COLO829 (cell line): ENCODE measurements at regions not wholly inside any gene's neighbourhood (a gene's known extent, or its start where the extent isn't known, plus 50 kb on each side); places are given as distances from the start of the nearest gene placed in this dataset.
A peak's percentile ranks its signal among the peaks of the same experiment; 100 is the strongest.

Experiments
- DNase-seq: peaks from one replicate; pipeline ENCODE4 v3.0.0; 2012; ENCODE audit warnings: low spot score

DNA sequence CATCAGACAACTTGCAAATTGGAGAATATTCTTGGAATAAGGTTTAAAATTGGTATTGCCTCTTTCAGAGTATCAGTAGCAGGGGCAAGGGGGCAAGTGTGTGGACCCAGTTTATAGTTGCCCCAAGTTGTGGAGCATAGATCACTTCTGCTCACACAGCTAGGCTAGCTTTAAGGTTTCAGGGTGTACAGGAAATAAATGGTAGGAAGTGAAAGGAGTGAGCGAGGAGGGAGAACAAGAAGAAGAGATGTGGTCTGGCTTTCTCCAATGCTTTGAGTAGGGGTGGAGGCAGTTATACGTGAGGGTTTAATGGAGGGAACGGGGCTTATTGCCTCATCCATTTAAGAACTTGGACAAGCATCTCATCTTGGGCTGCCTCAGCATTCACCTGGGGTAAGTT is 290.0 kb upstream of the CFAP20DC start:
- no peak for DNase-seq

DNA sequence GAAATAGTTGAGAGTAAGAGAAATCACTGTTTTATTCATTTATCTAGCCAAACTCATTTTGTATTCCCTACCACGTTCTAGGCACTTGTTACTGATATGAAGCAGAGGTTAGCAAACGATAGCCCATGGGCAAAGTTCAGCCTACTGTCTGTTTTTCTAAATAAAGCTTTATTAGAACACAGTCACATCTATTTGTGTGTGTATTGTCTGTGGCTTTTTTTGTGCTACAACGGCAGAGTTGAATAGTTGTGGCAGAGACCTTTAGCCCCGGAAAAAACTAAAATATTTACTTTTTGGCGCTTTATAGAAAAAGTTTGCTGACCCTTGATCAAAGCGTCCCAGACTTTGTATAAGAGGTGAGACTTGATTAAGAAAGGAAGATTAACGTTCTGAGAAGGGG is 289.1 kb upstream of the CFAP20DC start:
- DNase-seq, result no peak

DNA sequence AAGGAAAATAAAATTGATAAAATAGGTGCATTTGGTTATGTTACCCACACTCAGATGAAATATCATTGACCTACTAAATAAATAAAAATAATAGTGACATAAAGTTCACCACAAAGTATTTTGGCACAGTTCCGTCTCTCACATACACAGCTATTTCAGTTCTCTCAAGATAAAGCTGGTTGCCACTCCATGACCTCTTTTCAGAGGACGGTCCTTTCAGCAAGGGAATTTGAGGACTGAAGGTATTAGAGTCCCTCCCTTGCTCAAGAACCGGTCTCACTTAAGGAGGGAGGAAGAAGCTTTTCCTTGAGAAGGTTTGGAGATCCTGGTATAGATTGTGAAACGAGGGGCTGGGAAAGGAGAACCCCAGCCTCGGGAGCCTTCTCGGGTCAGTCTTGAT is 285.5 kb upstream of the CFAP20DC start:
- no peak for DNase-seq

DNA sequence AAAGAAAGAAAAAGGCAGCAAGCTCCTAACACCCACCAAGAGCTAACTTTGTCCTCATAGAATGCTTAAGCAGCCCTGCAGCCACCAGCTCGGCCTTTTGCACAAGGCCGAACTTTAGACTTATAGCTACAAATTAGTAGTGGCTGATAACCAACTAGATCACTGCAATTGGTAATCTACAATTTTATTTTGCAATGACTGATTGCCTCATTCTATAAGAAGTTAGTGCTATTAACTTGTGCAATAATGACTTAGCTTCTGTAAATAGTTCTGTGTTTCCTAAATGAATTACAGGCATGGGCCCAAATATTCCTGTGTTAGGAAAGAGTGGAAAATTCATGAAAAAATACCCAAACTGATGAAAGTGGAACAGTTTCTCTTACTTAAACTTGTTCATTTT is 284.8 kb upstream of the CFAP20DC start:
- DNase-seq, result no peak

DNA sequence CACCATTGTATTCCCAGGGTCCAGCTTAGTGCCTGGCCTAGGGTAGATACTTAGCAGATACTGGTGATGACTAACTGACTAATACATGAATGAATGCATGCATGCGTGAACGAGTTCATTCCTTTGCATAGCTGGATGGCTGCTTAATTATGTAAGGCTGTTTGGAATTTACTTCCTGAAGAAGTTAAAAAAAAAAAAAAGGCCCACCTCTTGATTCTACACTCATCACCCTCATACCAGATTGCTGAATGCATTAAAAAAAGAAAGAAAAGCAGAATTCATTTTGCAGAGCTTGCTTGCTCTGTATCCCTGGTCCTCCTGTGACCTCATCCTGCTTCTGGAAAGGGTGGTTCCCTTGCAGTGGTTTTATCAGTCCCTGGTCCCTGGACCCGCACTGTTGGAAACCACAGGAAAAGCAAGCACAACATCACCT is 277.6 kb upstream of the CFAP20DC start:
- no peak for DNase-seq

DNA sequence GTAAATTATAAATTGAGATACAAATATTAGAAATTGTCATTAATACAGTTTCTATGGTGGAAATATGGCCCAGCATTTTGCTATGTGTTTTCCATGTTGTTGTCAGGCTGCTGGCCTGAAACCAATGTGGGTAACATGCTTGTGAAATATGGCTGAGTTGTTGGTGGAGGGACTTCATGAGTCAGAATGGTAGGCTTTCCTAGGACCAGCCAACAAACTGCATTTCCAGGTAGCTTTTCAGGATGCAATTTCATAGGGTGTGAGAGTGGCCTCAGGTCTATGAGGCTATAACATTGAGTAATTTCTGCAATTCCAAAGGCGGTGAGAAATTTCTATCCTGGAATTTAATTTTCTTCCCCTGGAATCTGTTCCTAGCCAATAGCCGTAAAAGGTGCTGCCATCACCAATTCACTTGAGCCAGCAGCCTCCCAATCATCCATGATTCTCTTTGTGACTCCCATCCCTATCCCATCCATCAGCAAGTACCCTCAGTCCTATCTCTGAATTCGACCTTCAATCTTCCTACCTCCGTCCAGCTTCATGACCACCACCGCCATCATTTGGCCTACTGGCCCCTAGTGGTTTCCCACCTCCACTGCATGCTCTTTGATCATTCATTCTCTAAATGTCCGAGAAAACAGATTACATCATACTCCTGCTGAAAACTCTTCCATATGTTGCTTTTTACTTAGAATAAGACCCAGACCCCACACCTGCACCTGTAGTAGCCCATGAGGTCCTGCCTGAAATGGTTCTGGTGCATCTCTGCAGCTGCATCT is 276.6 kb upstream of the CFAP20DC start:
- DNase-seq, result no peak

DNA sequence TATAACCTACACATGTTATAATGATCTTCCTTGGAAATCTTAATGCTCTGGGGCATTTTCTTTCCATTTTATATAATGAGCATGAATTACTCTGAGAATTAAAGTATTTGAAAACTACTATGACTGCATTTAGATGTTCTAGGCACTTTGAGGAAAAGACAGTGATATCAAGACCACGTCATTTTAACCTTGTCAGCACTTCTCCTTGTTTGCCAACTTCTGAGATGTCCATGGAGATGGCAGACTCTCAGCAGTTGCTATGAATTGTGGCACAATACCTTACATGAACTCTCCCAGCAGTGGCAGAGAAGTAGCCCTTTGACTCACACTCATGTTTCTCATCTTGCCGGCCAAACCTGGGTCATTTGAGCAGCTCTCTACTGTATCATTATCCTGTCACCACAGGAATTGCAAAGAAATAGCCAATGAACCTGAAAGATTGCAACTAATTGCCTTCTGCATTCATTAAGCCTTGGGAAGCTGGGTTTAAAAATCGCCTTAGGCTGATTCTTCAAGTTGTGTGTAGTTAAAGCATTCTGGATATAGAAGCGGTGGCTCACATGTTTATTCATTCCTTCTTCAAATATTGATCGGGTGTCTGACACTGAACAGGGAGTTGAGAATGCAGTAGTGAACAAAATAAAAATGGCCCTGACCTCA is 272.2 kb upstream of the CFAP20DC start:
- no peak for DNase-seq

DNA sequence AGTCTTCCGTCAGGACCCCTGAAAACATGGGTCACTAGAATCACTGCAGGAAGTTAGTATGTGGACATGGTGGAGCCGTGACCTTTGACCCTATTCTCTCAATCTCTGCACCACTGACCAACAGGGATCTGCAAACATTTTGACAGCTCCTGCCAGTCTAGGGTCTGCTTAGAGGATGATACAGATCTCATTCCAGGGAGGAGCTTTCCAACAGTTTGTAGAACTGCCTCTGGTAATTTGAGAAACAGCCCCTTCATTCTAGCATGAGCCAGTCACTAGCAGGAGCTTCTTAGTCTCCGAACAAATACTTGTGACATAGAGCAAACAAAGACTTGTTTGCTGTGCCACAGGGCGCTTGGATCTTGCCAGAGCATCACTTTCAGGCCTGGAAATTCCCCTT is 270.3 kb upstream of the CFAP20DC start:
- no peak for DNase-seq

DNA sequence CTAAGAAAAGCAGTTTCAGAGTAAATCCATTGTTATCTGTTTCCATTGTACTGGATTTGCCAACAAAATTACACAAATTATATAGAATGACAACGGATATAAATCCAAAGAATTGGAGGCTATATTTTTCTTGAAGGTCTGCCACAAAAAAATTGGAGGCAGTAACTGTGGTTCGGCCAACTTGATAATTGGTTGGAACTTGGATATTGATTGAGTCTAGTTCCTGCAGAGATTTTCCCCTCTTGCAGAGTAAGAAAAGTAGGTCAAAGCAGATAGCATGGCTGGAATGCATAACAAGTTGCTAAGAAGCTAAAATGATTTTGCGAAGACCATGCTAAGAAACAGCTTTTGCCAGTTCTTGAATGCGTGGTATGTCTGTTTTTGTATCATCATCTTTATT is 269.6 kb upstream of the CFAP20DC start:
- DNase-seq, result no peak

DNA sequence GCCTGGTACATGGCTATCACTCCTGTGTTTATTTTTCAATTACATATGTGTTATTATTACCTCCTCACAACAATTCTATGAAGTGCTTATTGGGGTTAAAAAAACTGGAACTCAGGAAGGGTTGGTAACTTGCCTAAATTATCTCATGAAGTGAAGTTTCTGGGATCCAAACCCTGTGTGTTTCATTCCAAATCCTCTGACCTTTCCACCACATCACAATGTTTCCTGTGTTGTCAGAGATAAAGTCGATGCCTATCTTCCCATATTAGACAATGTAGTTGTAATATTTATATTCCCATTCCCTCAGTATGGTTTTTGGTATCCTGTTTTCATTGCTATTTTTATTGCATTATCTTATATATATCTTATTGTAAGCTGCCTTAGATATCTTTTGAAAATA is 269.1 kb upstream of the CFAP20DC start:
- DNase-seq, result no peak

DNA sequence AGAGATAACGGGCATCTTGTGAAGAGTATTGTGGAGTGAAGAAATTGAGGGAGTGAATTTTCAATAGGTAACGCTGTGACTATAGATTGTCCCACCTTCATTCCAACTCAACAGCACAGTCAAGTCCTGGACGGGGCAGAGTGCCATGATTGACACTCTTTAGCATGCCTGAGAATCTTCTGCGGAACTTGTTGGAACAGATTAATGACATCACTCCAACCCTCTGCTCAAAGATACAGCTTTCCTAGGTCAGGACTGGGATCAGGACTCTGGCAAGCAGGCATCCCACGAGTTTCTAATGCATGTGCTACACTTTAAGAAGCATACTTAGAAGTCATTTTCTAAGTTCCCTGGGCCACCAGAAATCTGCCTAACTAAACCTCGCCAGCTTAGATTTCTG is 267.6 kb upstream of the CFAP20DC start:
- no peak for DNase-seq

DNA sequence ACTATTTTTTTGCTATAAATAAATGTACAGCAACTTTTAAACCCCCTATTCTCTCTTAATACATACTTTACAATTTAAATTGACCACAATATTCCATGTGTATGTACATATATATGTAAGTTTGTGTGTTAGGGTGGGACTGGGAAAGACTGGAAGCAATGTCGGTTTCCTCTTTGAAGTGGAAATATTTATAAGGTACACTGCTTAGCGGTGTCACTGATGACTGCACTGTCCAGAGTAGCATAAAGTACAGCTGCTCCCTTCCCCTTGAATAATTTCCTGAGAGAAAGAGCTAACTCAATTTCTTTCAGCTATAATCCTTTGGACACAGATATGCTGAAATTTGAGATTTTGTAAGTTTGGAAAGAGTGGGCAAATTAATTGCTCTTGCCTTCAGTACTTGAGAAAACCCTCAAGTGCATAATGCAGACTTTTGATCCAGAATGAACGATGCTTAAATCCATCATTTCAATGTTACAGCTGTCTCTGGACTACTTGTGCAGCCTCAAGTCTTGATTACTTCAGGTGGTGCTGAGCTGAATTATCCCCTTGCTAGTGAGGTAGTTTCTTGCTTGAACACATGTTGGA is 267.0 kb upstream of the CFAP20DC start:
- DNase-seq, result no peak

DNA sequence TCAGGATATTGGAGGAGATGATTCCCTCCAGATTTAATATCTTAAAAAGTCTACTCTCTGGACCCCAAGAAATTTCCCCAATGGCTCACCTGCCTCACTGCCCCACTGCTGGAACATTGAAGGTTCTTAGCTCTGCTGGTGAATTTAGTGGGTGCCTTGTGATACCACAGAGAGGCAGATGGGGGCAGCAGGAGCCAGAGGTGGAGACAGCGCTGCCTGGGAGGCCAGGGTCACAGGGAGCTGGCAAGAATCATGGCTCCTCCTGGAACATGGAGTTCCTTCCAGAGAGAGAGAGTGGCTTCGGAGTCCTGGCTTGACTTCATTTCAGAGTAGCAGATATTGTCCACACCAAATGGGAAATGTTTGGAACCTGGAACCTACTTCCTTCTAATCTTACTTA is 263.5 kb upstream of the CFAP20DC start:
- peak; percentile 35 for DNase-seq

DNA sequence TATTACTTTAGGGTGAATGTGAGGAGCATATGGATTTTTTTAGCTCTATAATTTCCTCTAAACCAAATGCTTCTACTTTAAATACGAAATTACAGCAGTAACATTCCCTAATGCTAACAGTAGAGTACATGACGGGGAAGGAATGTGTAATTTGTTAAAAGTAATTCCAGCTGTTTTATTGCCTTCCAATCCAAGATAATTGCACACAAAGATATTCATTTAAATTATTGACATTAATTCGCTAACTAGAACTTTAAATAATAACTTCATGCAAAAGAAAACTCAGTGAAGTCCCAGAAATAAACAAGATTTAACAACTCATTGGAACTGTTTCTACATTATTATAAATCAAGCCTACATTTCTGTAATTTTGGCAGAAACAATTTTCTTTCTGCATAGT is 261.4 kb upstream of the CFAP20DC start:
- DNase-seq, result no peak

DNA sequence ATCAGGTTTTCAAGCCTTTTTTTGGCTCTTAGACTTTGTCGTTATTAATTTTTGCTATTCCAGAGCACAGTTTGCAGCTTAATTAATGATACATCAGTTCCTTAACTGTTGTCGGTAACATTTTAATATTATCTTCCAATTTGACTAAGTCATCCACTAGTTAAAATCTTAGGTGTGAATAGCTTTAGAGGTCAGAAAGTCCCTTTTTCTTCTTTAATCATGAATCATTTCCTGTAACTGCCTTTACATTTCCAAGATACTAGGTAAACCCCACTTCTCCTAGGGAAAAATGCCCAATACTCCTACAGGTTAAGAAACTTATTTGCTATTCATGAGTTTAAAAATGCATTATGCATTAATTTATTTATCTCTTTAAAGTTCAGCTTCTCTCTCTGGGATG is 260.9 kb upstream of the CFAP20DC start:
- no peak for DNase-seq

DNA sequence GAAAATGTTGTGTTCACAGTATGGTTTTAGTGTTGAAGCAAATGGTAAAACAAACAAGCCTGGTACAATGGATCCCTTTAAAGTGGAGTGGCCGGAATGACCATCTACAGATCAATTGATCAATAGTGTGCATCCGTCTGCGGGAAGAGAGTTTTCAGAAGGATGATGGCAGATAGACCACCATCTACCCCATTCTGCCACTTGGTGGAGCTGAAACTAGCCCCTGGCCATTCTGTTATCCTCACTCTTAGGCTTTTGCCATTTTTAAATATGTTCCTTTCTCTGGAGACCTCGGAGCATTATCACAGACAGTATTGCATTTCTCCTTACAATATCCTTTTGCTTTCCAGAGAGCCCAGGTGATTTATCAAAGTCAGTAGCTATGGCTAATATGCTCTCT is 258.9 kb upstream of the CFAP20DC start:
- DNase-seq, result no peak

DNA sequence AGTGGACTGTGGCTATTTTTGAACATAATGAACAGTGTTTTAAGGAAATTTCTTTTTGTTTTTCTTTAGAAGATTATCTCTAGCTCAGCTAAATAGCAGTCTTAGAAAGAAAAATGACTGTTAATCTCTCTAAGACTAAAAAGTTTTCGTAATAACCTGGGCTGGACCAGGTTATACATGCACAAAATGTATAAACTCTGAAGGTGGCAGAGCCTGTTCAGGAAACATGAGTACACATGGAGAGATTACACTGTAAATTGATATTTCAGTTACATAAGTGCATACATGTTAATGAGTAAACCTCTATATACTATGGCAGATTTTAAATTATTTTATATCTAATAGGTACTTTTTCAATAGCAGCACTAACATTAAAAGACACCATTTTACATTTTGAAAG is 258.2 kb upstream of the CFAP20DC start:
- no peak for DNase-seq

DNA sequence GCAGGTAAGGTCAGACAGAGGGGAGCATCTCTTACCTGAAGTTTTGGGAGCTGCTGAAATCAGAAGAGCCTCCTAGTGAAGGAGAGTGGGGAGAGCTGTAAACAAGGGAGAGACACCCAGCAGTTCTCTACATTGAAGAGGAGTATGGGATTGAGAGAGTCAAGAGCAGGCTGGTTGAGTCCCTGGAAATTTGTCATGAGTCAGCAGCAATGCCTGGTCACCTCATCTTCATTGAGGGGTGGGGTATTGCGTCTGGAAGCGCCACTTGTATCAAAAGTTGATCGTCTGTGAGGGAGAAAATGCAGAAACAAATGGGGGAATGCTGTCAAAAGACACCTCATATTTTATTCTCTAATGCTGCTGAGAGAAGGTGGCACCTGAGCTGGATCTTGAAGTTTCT is 256.6 kb upstream of the CFAP20DC start:
- DNase-seq, result no peak

DNA sequence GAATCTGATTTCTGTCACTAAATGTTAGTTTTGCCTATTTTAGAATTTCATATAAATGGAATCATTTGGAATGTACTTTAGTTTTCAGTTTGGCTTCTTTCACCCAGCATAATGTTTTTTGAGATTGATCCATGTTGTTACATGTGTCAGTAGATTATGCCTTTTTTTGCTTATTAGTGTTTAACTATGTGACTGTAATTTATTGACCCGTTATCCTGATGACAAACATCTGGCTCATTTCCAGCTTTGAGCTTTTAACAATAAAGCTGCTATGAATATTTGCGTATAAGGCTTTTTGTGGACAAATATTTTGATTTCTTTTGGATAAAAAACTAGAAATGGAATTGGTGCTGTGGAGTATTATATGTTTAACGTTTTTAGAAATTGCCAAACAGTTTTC is 254.5 kb upstream of the CFAP20DC start:
- no peak for DNase-seq

DNA sequence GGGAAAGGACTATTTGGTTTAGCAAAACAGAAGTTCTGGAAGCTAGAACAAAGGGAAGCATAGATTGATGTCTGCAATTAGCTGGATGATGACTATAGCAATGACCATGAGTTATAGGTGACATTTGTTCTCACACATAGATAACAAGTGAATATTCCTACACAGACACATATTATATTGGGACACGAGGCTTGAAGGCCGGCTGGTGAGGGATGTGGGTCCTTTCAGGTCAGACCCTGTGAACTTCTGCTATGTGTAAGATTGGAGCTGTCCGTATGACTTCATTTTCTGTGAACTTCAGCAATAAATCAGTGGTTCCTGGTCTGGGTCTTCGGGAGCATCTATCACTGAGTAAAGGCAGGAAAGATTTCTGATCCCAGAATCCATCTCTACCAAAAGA is 253.6 kb upstream of the CFAP20DC start:
- no peak for DNase-seq

DNA sequence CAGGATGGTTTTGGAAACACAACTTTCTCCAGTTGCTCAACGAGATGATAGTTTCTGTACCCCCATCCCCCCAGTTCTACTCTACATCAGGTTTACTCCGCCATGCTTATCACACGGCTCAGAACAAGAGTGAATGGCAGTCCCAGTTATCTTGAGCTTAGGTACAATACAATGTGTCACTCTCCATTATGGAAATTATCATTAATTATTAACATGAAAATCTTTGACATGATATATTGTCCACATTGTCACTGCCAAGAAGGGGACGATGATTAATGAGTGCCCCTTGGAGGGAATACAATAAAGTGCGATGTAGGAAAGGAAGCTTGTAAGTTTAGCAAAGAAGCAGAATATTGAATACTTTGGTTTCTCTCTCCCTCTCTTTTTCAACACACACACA is 252.6 kb upstream of the CFAP20DC start:
- no peak for DNase-seq

DNA sequence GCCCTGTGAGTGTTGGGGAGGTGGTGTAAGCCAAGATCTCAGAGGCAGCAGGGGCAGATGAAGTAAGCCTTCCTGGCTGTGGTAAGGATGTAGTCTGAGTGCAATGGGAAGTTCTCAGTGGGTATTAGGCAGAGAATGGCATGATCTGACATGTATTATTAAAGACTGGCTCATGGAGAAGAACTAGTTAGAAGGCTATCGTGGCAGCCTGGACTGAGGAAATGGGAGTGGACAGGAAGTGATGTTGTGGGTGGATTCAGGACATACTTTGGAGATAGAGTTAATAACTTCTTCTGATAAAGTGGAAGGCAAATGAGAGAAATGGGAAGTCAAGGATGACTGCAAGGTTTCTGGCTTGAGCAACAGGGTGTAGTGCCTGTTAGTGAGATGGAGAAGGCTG is 250.9 kb upstream of the CFAP20DC start:
- no peak for DNase-seq

DNA sequence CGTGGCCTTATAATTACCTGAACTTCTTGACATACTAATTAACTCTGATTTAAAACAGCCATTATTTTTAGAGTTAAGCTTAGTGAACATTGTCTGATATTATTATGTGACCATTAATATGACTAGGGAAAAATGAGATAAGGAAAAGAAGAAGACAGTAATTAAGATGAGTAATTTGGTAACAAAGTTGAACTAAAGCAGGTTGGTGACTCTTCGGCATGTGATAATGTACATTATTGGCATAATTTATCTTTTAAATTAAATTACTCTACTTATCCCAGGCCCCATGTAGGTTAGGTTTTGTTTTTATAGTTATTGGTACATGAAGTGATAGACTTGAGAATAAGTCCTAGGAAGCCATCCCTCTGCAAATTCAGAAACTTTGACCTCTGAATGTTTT is 249.7 kb upstream of the CFAP20DC start:
- no peak for DNase-seq

DNA sequence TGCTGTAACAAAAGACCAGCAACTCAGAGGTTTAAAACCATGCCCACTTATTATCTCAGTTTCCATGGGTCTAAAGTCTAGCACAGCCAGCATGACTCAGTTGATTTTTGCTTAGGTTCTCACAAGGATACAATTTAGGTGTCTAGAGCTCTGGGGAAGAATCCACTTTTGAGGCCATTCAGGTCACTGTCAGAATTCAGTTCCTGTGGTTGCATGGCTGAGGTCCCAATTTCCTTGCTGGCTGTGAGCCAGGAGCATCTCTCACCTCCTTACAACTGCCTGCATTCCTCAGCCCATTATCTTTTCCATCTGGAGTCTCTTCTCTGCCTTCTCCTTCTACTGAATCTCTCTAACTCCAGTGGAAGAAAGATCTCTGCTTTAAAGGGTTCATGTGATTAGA is 240.5 kb upstream of the CFAP20DC start:
- DNase-seq, result no peak
